Heart left ventricle (tissue), 13 donors: ENCODE measurements at regions not wholly inside any gene's neighbourhood (a gene's known extent, or its start where the extent isn't known, plus 50 kb on each side); places are given as distances from the start of the nearest gene placed in this dataset.

Experiments
- POLR2A ChIP-seq, 2 donors: fragments of 450-650 bp; IDR thresholded peaks; one replicate each; pipeline ENCODE4 v1.6.1; 2017; ENCODE audit warnings: antibody characterized with exemption in 2 of 2, mild to moderate bottlenecking in 2 of 2, moderate library complexity in 2 of 2
- TF ChIP-seq, protein P1 (sequence below), 12 donors: fragments of 200-600 bp; sonication (generic) in 4 of 12; IDR thresholded peaks; one replicate each; pipeline versions ENCODE4 v1.5.0 to v1.8.0; 2018 to 2022; ENCODE audit warnings: antibody characterized with exemption in 12 of 12, mild to moderate bottlenecking in 5 of 12
- donor health status: ischemic (EF 13 %, LVEDD 7.1; RV severe dilation, severe dysfunction).
- donor health status: DM: no; HTN: yes; CAD: no.
- donor health status: DM: no; HTN: no; CAD: no.
- donor health status: ischemic (EF 25% LVEDD 6.9; RV normal size, moderate dysfunction).
- donor health status: ischemic (EF 25% LVEDD 5.7; RV mildly dilated, moderate dysfunction).
- donor health status: ischemic (EF 35%, LVEDD 5.7; RV mildly dilated, moderate dysfunction).
- donor health status: nonischemic (EF 11% LVEDD 7.7; RV severe dilation, severe dysfunction).
- donor health status: DM: yes; HTN: yes; CAD: no.
- donor health status: PGD.
- donor health status: ischemic (EF 29% LVEDD 5.4; RV normal size, mild dysfunction).
- donor health status: nonischemic (EF 23%, LVEDD 6.1; RV moderate dilation, normal function).

GRCh38 chr16:86142801-86143236 is 243.9 kb downstream of the IRF8 start:
- TF ChIP-seq, protein P1, sequence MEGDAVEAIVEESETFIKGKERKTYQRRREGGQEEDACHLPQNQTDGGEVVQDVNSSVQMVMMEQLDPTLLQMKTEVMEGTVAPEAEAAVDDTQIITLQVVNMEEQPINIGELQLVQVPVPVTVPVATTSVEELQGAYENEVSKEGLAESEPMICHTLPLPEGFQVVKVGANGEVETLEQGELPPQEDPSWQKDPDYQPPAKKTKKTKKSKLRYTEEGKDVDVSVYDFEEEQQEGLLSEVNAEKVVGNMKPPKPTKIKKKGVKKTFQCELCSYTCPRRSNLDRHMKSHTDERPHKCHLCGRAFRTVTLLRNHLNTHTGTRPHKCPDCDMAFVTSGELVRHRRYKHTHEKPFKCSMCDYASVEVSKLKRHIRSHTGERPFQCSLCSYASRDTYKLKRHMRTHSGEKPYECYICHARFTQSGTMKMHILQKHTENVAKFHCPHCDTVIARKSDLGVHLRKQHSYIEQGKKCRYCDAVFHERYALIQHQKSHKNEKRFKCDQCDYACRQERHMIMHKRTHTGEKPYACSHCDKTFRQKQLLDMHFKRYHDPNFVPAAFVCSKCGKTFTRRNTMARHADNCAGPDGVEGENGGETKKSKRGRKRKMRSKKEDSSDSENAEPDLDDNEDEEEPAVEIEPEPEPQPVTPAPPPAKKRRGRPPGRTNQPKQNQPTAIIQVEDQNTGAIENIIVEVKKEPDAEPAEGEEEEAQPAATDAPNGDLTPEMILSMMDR (IDR thresholded peaks at IDR 0.05): no peak
- TF ChIP-seq POLR2A (IDR thresholded peaks at IDR 0.05): no peak
